H9 (cell line): ENCODE measurements at regions not wholly inside any gene's neighbourhood (a gene's known extent, or its start where the extent isn't known, plus 50 kb on each side); places are given as distances from the start of the nearest gene placed in this dataset.

Source experiments
- DNase-seq: peaks from one replicate; pipeline ENCODE4 v3.0.0-alpha.2; 2017
- H2AFZ ChIP-seq: one replicate; pipeline ENCODE4 v1.6.1; 2013; ENCODE audit warnings: mild to moderate bottlenecking, low read length, control low read depth, moderate library complexity
- H2AK5ac ChIP-seq: 2 replicates; pipeline ENCODE4 v1.6.1; 2013; ENCODE audit warnings: low read length, control low read depth, mixed read lengths; ENCODE audit not compliant: insufficient read length
- H2BK120ac ChIP-seq: one replicate; pipeline ENCODE4 v1.6.1; 2013; ENCODE audit warnings: low read depth, mild to moderate bottlenecking, low read length, control low read depth, inconsistent platforms; ENCODE audit not compliant: poor library complexity, severe bottlenecking
- H2BK12ac ChIP-seq: 2 replicates; pipeline ENCODE4 v1.6.1; 2013; ENCODE audit warnings: low read length, control low read depth, mixed read lengths, low read depth; ENCODE audit not compliant: insufficient read length
- H2BK15ac ChIP-seq: 2 replicates; pipeline ENCODE4 v1.6.1; 2013; ENCODE audit warnings: low read depth, low read length, control low read depth
- H2BK20ac ChIP-seq: one replicate; pipeline ENCODE4 v1.6.1; 2013; ENCODE audit warnings: low read depth, mild to moderate bottlenecking, low read length, control low read depth, inconsistent platforms; ENCODE audit not compliant: poor library complexity, severe bottlenecking
- H2BK5ac ChIP-seq: 2 replicates; pipeline ENCODE4 v1.6.1; 2013; ENCODE audit warnings: low read length, control low read depth, mixed read lengths; ENCODE audit not compliant: insufficient read length
- H3K14ac ChIP-seq: 2 replicates; pipeline ENCODE4 v1.6.1; 2013; ENCODE audit warnings: low read length, control low read depth; ENCODE audit not compliant: insufficient read depth
- H3K18ac ChIP-seq: 2 replicates; pipeline ENCODE4 v1.6.1; 2013; ENCODE audit warnings: low read depth, mild to moderate bottlenecking, mixed read lengths, low read length, control low read depth; ENCODE audit not compliant: insufficient read length
- H3K23ac ChIP-seq: 2 replicates; pipeline ENCODE4 v1.6.1; 2013; ENCODE audit warnings: low read length, control low read depth, mixed read lengths, low read depth; ENCODE audit not compliant: insufficient read length
- H3K23me2 ChIP-seq: 2 replicates; pipeline ENCODE4 v1.6.1; 2013; ENCODE audit warnings: low read depth, mild to moderate bottlenecking, mixed read lengths, low read length, control low read depth; ENCODE audit not compliant: insufficient read length, poor library complexity, severe bottlenecking
- H3K27ac ChIP-seq: 2 replicates; pipeline ENCODE4 v1.5.1; 2013; ENCODE audit warnings: low read length, control low read depth, mixed read lengths, low read depth; ENCODE audit not compliant: insufficient read length
- H3K27me3 ChIP-seq: 2 replicates; pipeline ENCODE4 v1.6.1; 2013; ENCODE audit warnings: low read length, control low read depth, inconsistent platforms; ENCODE audit not compliant: insufficient read depth
- H3K4ac ChIP-seq: 2 replicates; pipeline ENCODE4 v1.6.1; 2013; ENCODE audit warnings: low read depth, mild to moderate bottlenecking, control low read depth, inconsistent platforms, low read length, moderate library complexity
- H3K4me1 ChIP-seq: 2 replicates; pipeline ENCODE4 v1.6.1; 2013; ENCODE audit warnings: low read length, control low read depth, inconsistent platforms; ENCODE audit not compliant: insufficient read depth
- H3K4me2 ChIP-seq: 2 replicates; pipeline ENCODE4 v1.6.1; 2013; ENCODE audit warnings: low read length, control low read depth, mixed read lengths; ENCODE audit not compliant: insufficient read length, insufficient read depth
- H3K56ac ChIP-seq: 2 replicates; pipeline ENCODE4 v1.6.1; 2013; ENCODE audit warnings: low read depth, mild to moderate bottlenecking, mixed read lengths, low read length, control low read depth; ENCODE audit not compliant: insufficient read length
- H3K79me1 ChIP-seq: 2 replicates; pipeline ENCODE4 v1.6.1; 2013; ENCODE audit warnings: low read depth, mild to moderate bottlenecking, moderate library complexity, low read length, control low read depth, inconsistent platforms; ENCODE audit not compliant: insufficient read depth, poor library complexity, severe bottlenecking
- H3K79me2 ChIP-seq: 2 replicates; pipeline ENCODE4 v1.6.1; 2013; ENCODE audit warnings: low read length, control low read depth, inconsistent platforms; ENCODE audit not compliant: insufficient read depth
- H3K9ac ChIP-seq: 2 replicates; pipeline ENCODE4 v1.6.1; 2013; ENCODE audit warnings: low read length, control low read depth, mixed read lengths; ENCODE audit not compliant: insufficient read length; ENCODE audit errors: extremely low read depth
- H3K9me3 ChIP-seq: one replicate; pipeline ENCODE4 v1.6.1; 2013; ENCODE audit warnings: low read depth, low read length, inconsistent platforms; ENCODE audit not compliant: control insufficient read depth
- H3T11ph ChIP-seq: one replicate; pipeline ENCODE4 v1.6.1; 2013; ENCODE audit warnings: mild to moderate bottlenecking, low read length, control low read depth, inconsistent platforms
- H4K20me1 ChIP-seq: one replicate; pipeline ENCODE4 v1.6.1; 2013; ENCODE audit not compliant: control insufficient read depth, insufficient read length, insufficient read depth
- H4K5ac ChIP-seq: 2 replicates; pipeline ENCODE4 v1.6.1; 2013; ENCODE audit warnings: low read depth, mild to moderate bottlenecking, mixed read lengths, low read length, control low read depth; ENCODE audit not compliant: insufficient read length
- H4K8ac ChIP-seq: replicated peaks from 2 replicates; pipeline ENCODE4 v1.6.1; 2013; ENCODE audit warnings: low read length, control low read depth, mixed read lengths, low read depth; ENCODE audit not compliant: insufficient read length
- H4K91ac ChIP-seq: 2 replicates; pipeline ENCODE4 v1.6.1; 2013; ENCODE audit warnings: low read depth, mild to moderate bottlenecking, moderate library complexity, mixed read lengths, low read length, control low read depth; ENCODE audit not compliant: insufficient read length
- H3K27ac Mint-ChIP-seq, 3 experiments: 2 replicates in 2 of 3; 3 replicates in 1 of 3; pipeline ENCODE4 v1.8.0; 2020 to 2021; ENCODE audit warnings: mixed read lengths in 3 of 3, mild to moderate bottlenecking in 1 of 3, moderate library complexity in 1 of 3
- H3K27me3 Mint-ChIP-seq: 2 replicates; pipeline ENCODE4 v1.8.0; 2021; ENCODE audit warnings: low read depth, mild to moderate bottlenecking, moderate library complexity, mixed read lengths
- H3K36me3 Mint-ChIP-seq, 3 experiments: 2 replicates in 2 of 3; 3 replicates in 1 of 3; pipeline ENCODE4 v1.8.0; 2020 to 2021; ENCODE audit warnings: low read depth in 3 of 3, mixed read lengths in 3 of 3; ENCODE audit not compliant: insufficient read depth in 1 of 3
- H3K4me1 Mint-ChIP-seq, 2 experiments: 2 replicates each; pipeline ENCODE4 v1.8.0; 2020; ENCODE audit warnings: mixed read lengths in 2 of 2
- H3K4me3 Mint-ChIP-seq, 2 experiments: 2 replicates in 1 of 2; 3 replicates in 1 of 2; pipeline ENCODE4 v1.8.0; 2020 to 2021; ENCODE audit warnings: mild to moderate bottlenecking in 2 of 2, mixed read lengths in 2 of 2, moderate library complexity in 1 of 2
- H3K9me3 Mint-ChIP-seq, 2 experiments: 2 replicates in 1 of 2; 3 replicates in 1 of 2; pipeline ENCODE4 v1.8.0; 2020; ENCODE audit warnings: mild to moderate bottlenecking in 2 of 2, mixed read lengths in 2 of 2, moderate library complexity in 1 of 2
- WGBS: extraction: QIAGEN DNeasy Blood & Tissue Kit; methylation state at CpG from one replicate; pipeline ENCODE4 v1.1.7; 2013; ENCODE audit warnings: missing lambda C conversion rate, low lambda C conversion rate, mixed read lengths; ENCODE audit not compliant: insufficient read length; ENCODE audit errors: extremely low coverage; 5-methylcytosine and 5-hydroxymethylcytosine counted together
- TF ChIP-seq, protein P1 (sequence below): fragments of 200-600 bp; sonication (generic); conservative IDR thresholded peaks from 3 replicates; pipeline ENCODE4 v1.8.0; 2021; ENCODE audit warnings: antibody characterized with exemption, mild to moderate bottlenecking

DNA sequence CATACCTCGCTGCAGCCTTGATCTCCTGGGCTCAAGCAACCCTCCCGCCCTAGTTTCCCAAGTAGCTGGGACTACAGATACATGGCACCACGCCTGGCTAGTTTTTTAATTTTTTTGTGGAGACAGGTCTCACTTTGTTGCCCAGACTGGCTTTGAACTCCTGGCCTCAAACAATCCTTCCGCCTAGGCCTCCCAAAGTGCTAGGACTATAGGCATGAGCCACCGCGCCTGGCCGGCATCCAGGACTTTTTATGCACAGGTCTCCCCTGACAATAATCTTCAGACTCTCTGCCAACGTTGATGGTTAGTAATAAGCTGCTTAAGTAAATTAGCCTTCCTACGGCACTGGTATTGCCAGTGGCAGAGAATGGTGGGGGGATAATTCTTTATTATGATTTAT lies 110.5 kb upstream of the MTHFD1L start:
- Histone ChIP-seq H4K91ac (no peak overlapping the region), H3K4me1 (peaks cover 4% of the 10 kb centered on the region; the same call in 1 of the 2 replicates), H3K4ac (no peak overlapping the region), H3K27ac (no peak overlapping the region), H3K56ac (no peak overlapping the region), H2AK5ac (no peak overlapping the region), H4K5ac (no peak overlapping the region), H2BK5ac (no peak overlapping the region), H3K27me3 (no peaks in the 10 kb centered on the region), H2BK120ac (no peak overlapping the region), H3K79me1 (no peaks in the 10 kb centered on the region), H3K9me3 (no peaks in the 10 kb centered on the region), H3K4me2 (no peak overlapping the region), H3K9ac (no peak overlapping the region), H4K8ac (no peak overlapping the region), H3K23me2 (no peaks in the 10 kb centered on the region), H2BK20ac (no peak overlapping the region), H3K23ac (no peak overlapping the region), H2BK12ac (no peak overlapping the region), H2BK15ac (no peak overlapping the region), H3K18ac (no peak overlapping the region), H4K20me1 (no peaks in the 10 kb centered on the region), H3K14ac (no peak overlapping the region), H3K79me2 (no peaks in the 10 kb centered on the region), H3T11ph (no peak overlapping the region), H2AFZ (no peak overlapping the region)
- no peak for DNase-seq
- H3K4me3 Mint-ChIP-seq: no peak overlapping the region
- H3K27me3 Mint-ChIP-seq: peaks cover 47% of the 10 kb centered on the region
- TF ChIP-seq, protein P1, sequence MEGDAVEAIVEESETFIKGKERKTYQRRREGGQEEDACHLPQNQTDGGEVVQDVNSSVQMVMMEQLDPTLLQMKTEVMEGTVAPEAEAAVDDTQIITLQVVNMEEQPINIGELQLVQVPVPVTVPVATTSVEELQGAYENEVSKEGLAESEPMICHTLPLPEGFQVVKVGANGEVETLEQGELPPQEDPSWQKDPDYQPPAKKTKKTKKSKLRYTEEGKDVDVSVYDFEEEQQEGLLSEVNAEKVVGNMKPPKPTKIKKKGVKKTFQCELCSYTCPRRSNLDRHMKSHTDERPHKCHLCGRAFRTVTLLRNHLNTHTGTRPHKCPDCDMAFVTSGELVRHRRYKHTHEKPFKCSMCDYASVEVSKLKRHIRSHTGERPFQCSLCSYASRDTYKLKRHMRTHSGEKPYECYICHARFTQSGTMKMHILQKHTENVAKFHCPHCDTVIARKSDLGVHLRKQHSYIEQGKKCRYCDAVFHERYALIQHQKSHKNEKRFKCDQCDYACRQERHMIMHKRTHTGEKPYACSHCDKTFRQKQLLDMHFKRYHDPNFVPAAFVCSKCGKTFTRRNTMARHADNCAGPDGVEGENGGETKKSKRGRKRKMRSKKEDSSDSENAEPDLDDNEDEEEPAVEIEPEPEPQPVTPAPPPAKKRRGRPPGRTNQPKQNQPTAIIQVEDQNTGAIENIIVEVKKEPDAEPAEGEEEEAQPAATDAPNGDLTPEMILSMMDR: no peak
- no CpG with 5 or more reads among the region's 9 CpGs for WGBS
- no peaks in the 10 kb centered on the region for H3K9me3 Mint-ChIP-seq
- peaks cover 18 to 37% of the 10 kb centered on the region in 2 experiments for H3K4me1 Mint-ChIP-seq
- H3K36me3 Mint-ChIP-seq: no peaks in the 10 kb centered on the region; a peak in 1 of 7 replicates
- H3K27ac Mint-ChIP-seq: no peak overlapping the region
